ENCODE measurements at regions not wholly inside any gene's neighbourhood (a gene's known extent, or its start where the extent isn't known, plus 50 kb on each side); places are given as distances from the start of the nearest gene placed in this dataset.
"Not testable (repeated sequence)": the region's sequence is repeated elsewhere in the genome, so short reads cannot be mapped to it uniquely, and the experiment has no call there.

DNA sequence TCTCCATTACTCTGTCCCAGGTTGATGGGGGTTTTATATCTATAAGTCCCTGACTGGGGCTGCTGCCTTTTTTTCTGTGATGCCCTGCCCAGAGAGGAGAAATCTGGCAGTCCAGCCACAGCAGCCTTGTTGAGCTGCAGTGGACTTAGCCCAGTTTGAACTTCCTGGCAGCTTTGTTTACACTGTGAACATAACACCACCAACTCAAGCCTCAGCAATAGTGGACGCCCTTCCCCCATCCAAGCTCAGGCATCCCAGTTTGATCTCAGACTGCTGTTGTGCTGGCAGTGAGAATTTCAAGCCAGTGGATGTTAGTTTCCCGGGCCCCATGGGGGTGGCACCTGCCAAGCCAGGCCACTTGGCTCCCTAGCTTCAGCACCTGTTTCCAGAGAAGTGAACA lies 298.5 kb upstream of the KDM5D start:
- no peak for DNase-seq

- peak; percentile 56 for DNase-seq
These were observed 281.1 kb upstream of the KDM5D start for GRCh38 chrY:20025676-20026075.

DNA sequence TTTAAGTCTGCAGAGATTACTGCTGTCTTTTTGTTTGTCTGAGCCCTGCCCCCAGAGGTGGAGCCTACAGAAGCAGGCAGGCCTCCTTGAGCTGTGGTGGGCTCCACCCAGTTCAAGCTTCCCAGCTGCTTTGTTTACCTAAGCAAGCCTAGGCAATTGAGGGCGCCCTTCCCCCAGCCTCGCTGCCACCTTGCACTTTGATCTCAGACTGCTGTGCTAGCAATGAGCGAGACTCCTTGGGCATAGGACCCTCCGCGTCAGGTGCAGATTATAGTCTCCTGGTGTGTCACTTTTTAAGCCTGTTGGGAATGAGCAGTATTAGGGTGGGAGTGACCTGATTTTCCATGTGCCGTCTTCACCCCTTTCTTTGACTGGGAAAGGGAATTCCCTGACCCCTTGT lies 248.9 kb upstream of the KDM5D start:
- DNase-seq = not testable (repeated sequence)

GRCh38 chrY:19973012-19973411 lies 228.5 kb upstream of the KDM5D start:
- peak; percentile 10 for DNase-seq

- DNase-seq = peak; percentile 49
These were observed 203.2 kb upstream of the KDM5D start for GRCh38 chrY:19947702-19948101.

DNA sequence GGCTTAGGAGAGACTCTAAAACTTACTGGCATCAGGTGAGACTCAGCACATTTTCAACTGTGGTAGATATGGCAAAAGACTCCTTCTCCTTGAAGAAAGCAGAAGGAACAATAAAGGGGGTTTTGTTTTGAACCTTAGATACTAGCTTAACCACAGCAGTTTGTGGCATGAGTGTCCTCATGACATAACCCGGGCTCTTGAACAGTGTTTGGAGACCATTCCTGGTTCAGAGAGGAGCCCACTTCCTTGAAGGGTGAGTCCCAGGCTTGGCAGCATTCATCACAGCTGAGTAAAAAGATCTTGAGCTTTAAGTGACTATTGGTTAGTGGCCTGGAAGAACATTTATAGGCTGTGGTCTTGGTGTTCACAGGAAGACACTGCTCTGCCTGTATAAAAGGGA lies 154.5 kb upstream of the KDM5D start:
- DNase-seq = no peak

DNA sequence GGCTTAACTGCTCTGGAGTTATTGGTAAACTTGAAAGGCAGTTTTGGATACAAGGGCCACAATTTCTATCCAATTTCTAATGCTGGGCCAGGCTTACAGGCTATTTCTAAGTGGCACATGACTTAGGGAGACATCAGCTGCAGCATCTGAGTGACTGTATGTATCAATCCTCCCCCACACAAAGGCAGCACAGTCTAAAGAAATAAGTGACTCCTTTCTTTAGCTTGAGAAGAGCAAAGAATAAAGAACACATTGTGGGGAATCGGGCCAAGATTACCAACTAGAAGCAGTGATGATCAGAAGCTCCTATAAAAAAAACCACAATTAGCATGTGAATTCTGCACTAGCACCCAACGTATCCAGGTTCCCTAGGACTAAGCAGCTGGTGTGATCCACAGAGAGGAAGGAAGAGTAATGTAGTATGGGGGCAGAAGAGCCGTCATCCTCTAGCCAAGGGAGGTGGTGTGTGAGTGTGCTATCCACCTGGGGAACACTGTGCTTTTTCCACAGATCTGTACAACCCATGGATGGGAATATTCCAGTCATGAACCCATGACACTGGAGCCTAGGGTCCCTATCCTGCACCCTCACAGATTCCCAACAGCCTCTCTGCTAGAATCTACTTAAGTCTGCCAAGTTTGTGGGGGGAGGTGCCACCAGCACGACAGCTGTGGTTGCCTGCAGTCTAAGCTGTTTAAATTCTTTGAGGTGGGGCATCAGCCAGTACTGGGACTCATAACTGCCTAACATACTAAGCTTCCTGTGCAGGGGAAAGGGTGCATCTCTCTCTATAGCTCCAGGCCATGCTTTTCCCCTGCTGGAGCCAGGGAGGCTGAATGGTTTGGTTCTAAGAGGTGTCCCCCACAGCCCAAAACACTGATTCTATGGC lies 147.8 kb upstream of the KDM5D start:
- DNase-seq = no peak

DNA sequence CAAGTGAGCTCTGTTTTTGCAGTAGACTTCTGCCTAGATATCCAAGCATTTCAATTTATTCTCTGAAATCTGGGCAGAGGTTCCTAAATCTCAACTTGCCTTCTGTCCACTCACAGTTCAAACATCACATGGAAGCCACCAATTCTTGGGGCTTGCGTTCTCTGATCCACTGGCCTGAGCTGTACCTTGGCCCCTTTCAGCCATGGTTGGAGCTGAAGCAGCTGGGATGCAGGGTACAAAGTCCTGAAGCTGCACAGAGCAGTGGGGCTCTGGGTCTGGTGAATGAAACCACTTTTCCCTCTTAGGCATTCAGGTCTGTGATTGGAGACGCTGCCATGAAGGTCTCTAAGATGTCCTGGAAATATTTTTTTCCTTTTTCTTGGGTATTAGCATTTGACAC lies 137.6 kb upstream of the KDM5D start:
- no peak for DNase-seq

- no peak for DNase-seq
These were observed 125.2 kb upstream of the KDM5D start for GRCh38 chrY:19869715-19870114.

- DNase-seq = no peak
These were observed 124.8 kb upstream of the KDM5D start for GRCh38 chrY:19869281-19869680.

DNA sequence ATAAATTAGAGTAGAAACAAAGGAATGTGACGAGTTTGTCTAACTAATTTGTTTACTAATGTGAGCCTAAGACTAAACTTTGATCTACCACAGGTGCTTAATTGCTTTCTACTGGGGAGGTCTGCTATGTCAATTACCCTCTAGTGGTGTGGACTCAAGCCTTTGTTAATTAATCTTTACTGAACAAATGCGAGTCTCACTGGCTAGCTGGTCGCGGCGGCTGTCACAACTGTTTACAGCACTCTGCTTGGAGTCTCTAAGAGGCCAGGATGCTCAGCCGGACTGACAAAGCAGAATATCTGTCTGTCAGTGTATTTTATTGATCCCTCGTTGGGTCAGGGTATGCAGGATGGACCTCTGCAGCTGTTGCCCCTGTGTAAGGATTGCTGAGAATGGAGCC lies 124.1 kb upstream of the KDM5D start:
- DNase-seq = no peak

GRCh38 chrY:19856474-19857135 lies 112.1 kb upstream of the KDM5D start:
- DNase-seq = peak; percentile 85

DNA sequence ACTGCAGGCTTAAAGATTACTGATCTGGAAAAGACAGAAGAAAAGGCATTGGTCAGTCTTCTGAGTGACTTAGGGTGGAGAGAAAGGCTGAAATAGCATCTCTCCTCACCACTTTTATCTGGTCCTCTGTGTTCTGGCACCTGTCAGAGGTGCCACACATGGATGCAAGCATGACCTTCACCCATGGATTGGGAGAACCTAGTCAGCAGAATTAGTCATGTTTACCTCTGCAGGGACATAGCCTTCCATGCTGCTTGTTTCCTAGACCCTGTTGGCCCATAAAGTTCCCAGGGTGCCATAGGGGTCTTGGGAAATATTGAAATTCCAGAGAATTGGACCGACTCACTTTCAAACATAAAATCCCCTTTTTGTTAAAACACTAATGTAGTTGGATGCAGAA lies 98.4 kb upstream of the KDM5D start:
- peak; percentile 15 for DNase-seq

DNA sequence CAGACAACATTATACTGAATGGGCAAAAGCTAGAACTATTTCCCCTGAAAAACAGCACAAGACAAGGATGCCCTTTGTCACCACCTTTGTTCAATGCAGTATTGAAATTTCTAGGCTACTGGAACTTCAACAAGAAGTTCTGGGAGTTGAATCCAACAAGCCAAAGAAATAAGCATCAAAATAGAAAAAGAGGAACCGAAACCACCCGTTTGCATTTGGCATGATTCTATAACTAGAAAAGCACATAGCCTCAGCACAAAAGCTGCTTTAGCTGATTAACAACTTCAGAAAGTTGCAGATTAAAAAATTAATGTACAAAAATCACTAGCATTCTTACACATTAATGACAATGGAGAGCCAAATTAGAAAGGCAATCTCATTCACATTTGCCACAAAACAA lies 79.6 kb upstream of the KDM5D start:
- DNase-seq = peak; percentile 44

DNA sequence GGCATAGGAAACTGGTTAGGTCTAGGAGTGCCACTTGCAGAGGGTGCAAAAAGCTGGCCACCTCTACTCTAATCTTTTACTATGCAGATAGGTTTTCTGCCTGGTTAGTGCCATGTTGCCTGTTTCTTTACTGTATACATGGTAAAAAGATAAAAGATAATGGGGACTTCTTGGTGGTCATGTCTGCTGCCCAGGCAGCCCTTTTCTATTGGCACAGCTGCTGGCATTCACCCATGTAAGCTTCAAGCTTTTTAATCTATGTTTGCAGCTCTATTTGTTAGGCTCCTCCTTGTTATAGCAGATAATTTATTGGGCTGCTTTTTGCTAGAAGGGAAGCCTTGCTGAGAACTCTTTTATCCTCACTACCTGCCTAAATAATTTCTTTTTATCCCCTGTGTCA lies 74.0 kb upstream of the KDM5D start:
- DNase-seq = peak; percentile 59

GRCh38 chrY:19816920-19817319 lies 72.4 kb upstream of the KDM5D start:
- peak; percentile 71 for DNase-seq

DNA sequence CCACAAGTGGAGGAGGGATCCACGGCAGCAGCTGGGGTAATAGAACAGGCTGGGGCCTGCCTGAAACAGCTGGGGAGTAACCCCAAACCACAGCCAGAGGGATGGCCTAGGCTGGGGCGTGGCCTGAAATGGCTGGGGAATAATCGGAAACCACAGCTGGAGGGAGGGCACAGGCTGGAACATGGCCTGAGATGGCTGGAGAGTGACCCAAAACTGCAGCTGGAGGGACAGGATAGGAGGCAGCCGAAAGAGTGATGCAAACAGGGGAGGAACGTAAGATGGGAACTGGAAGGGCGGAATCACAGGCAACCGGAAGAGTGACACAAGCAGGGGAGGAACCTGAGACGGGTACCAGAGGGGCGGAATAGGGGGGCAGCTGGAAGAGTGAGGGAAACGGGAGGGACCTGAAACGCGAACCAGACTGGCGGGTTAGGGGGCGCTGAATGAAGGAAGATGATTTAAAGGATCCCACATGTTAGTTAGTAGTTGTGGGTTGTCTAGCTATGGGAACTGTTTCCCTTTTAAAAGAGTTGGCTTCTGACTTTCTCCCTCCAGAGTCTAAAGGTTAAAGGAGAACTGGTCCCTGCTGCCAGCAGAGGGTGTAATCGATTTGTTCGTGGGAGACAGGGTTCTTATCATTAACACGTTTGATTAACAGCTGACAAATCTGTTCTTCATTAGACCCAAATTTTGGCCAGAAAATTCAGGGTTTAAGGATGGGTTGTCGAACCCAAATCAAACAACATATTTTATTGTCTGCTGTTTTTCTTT lies 71.7 kb upstream of the KDM5D start:
- peak; percentile 69 for DNase-seq
